ENCODE measurements at regions not wholly inside any gene's neighbourhood (a gene's known extent, or its start where the extent isn't known, plus 50 kb on each side); places are given as distances from the start of the nearest gene placed in this dataset.

GRCh38 chr18:46289463-46289862, 185.3 kb downstream of the HAUS1 start:
- Histone ChIP-seq H3K4me2 (ENCODE audit: insufficient read depth, low read length) (no peak overlapping the region), H4K20me1 (ENCODE audit: insufficient read depth, low read length) (no peaks in the 10 kb centered on the region), H3K4me1 (ENCODE audit: insufficient read depth, low read length) (no peaks in the 10 kb centered on the region), H3K4me3 (ENCODE audit: insufficient read depth, low read length) (no peak overlapping the region), H3K79me2 (ENCODE audit: insufficient read depth, low read length) (no peaks in the 10 kb centered on the region), H3K9me3 (ENCODE audit: low read depth, low read length) (no peaks in the 10 kb centered on the region), H3K27ac (ENCODE audit: low read depth, low read length) (no peak overlapping the region), H2AFZ (ENCODE audit: low read length) (no peak overlapping the region), H3K27me3 (ENCODE audit: insufficient read depth, low read length) (no peaks in the 10 kb centered on the region), H3K36me3 (ENCODE audit: insufficient read depth, low read length) (no peaks in the 10 kb centered on the region)
- no peak for TF ChIP-seq CTCF (IDR thresholded peaks at IDR 0.05; ENCODE audit: extremely low read depth, low read depth, low read length)
- no peak for DNase-seq (ENCODE audit: insufficient read length, low spot score, missing footprints)

GRCh38 chr18:46289931-46290330, 185.7 kb downstream of the HAUS1 start:
- Histone ChIP-seq H3K36me3 (ENCODE audit: insufficient read depth, low read length) (no peaks in the 10 kb centered on the region), H3K4me1 (ENCODE audit: insufficient read depth, low read length) (no peaks in the 10 kb centered on the region), H3K27me3 (ENCODE audit: insufficient read depth, low read length) (no peaks in the 10 kb centered on the region), H3K4me2 (ENCODE audit: insufficient read depth, low read length) (no peak overlapping the region), H2AFZ (ENCODE audit: low read length) (no peak overlapping the region), H3K9me3 (ENCODE audit: low read depth, low read length) (no peaks in the 10 kb centered on the region), H3K79me2 (ENCODE audit: insufficient read depth, low read length) (no peaks in the 10 kb centered on the region), H4K20me1 (ENCODE audit: insufficient read depth, low read length) (no peaks in the 10 kb centered on the region), H3K27ac (ENCODE audit: low read depth, low read length) (no peak overlapping the region), H3K4me3 (ENCODE audit: insufficient read depth, low read length) (no peak overlapping the region)
- TF ChIP-seq CTCF (IDR thresholded peaks at IDR 0.05; ENCODE audit: extremely low read depth, low read depth, low read length): no peak
- DNase-seq (ENCODE audit: insufficient read length, low spot score, missing footprints): no peak

DNA sequence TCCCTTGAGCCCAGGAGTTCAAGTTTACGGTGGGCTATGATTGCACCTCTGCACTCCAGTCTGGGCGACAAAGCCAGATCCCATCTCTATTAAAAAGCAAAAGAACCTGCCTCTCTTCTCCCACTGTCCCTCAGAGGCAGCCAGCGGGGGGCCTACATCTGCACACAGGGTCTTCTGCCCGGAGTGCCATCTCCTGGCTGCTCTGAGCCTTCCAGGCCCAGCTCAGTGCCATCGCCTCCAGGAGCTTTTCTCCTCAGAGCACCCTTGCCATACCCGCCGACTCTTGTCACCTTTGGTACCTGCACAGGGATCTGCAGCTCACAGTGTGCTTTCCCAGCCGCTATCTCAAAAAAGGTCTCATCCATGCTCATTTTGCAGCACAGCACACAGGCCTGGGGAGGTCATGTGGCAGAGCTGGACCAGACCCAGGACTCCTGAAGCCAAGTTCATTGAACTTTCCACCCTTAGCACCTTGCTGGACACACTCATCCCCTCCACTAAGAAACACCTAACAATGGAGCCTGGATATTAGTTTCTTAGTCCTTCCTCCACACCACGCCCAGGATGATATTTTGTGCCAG, 186.3 kb downstream of the HAUS1 start:
- H3K4me1 ChIP-seq (ENCODE audit: insufficient read depth, low read length): no peaks in the 10 kb centered on the region
- TF ChIP-seq CTCF (IDR thresholded peaks at IDR 0.05; ENCODE audit: extremely low read depth, low read depth, low read length): no peak
- no peak overlapping the region for H3K4me2 ChIP-seq (ENCODE audit: insufficient read depth, low read length)
- no peaks in the 10 kb centered on the region for H4K20me1 ChIP-seq (ENCODE audit: insufficient read depth, low read length)
- DNase-seq (ENCODE audit: insufficient read length, low spot score, missing footprints): no peak
- no peaks in the 10 kb centered on the region for H3K79me2 ChIP-seq (ENCODE audit: insufficient read depth, low read length)
- H3K36me3 ChIP-seq (ENCODE audit: insufficient read depth, low read length): no peaks in the 10 kb centered on the region
- no peak overlapping the region for H3K27ac ChIP-seq (ENCODE audit: low read depth, low read length)
- no peak overlapping the region for H3K4me3 ChIP-seq (ENCODE audit: insufficient read depth, low read length)
- H3K27me3 ChIP-seq (ENCODE audit: insufficient read depth, low read length): no peaks in the 10 kb centered on the region
- H3K9me3 ChIP-seq (ENCODE audit: low read depth, low read length): no peaks in the 10 kb centered on the region
- no peak overlapping the region for H2AFZ ChIP-seq (ENCODE audit: low read length)

GRCh38 chr18:46291149-46291548, 187.0 kb downstream of the HAUS1 start:
- no peak for TF ChIP-seq CTCF (IDR thresholded peaks at IDR 0.05; ENCODE audit: extremely low read depth, low read depth, low read length)
- Histone ChIP-seq H4K20me1 (ENCODE audit: insufficient read depth, low read length) (no peaks in the 10 kb centered on the region), H3K79me2 (ENCODE audit: insufficient read depth, low read length) (no peaks in the 10 kb centered on the region), H2AFZ (ENCODE audit: low read length) (no peak overlapping the region), H3K4me1 (ENCODE audit: insufficient read depth, low read length) (no peaks in the 10 kb centered on the region), H3K36me3 (ENCODE audit: insufficient read depth, low read length) (no peaks in the 10 kb centered on the region), H3K4me3 (ENCODE audit: insufficient read depth, low read length) (no peak overlapping the region), H3K27ac (ENCODE audit: low read depth, low read length) (no peak overlapping the region), H3K4me2 (ENCODE audit: insufficient read depth, low read length) (no peak overlapping the region), H3K9me3 (ENCODE audit: low read depth, low read length) (no peaks in the 10 kb centered on the region), H3K27me3 (ENCODE audit: insufficient read depth, low read length) (no peaks in the 10 kb centered on the region)
- DNase-seq (ENCODE audit: insufficient read length, low spot score, missing footprints): no peak

Measured in osteoblast (primary cell).